ENCODE measurements at regions not wholly inside any gene's neighbourhood (a gene's known extent, or its start where the extent isn't known, plus 50 kb on each side); places are given as distances from the start of the nearest gene placed in this dataset.

- TF ChIP-seq POLR2A (IDR thresholded peaks at IDR 0.05) = no peak
- TF ChIP-seq, protein P1, sequence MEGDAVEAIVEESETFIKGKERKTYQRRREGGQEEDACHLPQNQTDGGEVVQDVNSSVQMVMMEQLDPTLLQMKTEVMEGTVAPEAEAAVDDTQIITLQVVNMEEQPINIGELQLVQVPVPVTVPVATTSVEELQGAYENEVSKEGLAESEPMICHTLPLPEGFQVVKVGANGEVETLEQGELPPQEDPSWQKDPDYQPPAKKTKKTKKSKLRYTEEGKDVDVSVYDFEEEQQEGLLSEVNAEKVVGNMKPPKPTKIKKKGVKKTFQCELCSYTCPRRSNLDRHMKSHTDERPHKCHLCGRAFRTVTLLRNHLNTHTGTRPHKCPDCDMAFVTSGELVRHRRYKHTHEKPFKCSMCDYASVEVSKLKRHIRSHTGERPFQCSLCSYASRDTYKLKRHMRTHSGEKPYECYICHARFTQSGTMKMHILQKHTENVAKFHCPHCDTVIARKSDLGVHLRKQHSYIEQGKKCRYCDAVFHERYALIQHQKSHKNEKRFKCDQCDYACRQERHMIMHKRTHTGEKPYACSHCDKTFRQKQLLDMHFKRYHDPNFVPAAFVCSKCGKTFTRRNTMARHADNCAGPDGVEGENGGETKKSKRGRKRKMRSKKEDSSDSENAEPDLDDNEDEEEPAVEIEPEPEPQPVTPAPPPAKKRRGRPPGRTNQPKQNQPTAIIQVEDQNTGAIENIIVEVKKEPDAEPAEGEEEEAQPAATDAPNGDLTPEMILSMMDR (IDR thresholded peaks at IDR 0.05) = no peak
These were observed 143.6 kb downstream of the TANC2 start for GRCh38 chr17:63109661-63110060.

Measured in ovary (tissue), 3 donors.